HG03103 (cell line): ENCODE measurements at regions not wholly inside any gene's neighbourhood (a gene's known extent, or its start where the extent isn't known, plus 50 kb on each side); places are given as distances from the start of the nearest gene placed in this dataset.

Experiments
- ATAC-seq: cut with Tn5 transposase; IDR thresholded peaks from one replicate; pipeline ENCODE4 v1.9.1; 2021; ENCODE audit warnings: low read depth; ENCODE audit not compliant: unreplicated experiment

DNA sequence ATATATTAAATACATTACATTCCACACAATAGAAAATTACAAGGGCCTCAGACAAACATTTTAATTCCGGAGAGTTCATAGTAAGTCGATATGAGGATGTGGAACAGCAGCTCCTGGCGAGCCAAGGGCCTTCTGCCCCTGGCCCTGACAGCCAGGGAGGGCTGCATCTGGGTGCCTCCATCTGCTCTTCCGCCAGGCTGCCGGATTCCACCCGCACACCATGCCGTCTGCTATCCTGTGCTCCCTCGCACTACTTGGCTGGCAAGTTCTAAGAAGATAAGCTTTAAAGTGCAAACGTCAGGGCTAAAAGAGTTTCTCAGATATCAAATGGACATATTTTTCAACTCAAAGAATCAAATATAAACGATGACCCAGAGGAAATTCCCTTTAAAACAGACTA, 656.3 kb upstream of the NOX3 start:
- ATAC-seq = no peak

GRCh38 chr6:156110249-156110648, 654.6 kb upstream of the NOX3 start:
- no peak for ATAC-seq

DNA sequence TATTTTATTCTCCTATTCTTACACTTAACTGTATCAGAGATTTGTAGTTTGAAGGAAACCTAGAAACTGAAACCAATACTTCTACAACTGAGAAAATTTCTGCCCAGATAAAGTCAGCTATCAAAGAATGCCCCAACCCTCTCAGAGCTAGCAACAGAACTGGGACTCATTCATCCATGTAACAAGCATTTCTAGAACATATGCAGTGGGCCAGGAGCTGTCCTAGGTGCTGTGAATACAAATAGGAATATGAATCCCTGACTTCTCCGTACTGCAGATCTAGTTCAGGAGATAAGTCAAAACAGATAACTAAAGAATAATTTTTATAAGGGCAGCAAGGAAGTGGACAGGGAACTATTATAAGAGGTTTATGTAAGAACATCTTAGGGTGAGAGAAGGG, 654.1 kb upstream of the NOX3 start:
- ATAC-seq = no peak

- no peak for ATAC-seq
Observed at GRCh38 chr6:156107624-156108101, 652.0 kb upstream of the NOX3 start.

- ATAC-seq = no peak
Observed at GRCh38 chr6:156102129-156102528, 646.5 kb upstream of the NOX3 start.

DNA sequence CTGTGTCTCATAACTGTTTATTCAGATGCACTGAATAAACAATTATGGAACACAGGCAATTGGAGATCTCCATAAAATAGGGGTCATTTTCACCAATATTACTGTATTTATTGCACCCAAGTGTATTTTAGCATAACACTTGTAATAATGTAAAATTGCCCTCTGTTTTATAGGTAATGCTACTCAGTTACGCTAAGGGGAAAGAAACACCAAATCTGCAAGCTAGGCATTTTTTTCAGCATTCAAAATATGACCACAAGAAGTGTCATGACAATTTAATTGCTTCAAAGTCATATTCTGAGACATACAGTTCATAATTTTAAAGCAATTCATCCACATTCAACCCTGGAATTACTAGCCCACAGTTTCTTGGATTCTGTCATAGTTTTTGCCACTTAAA, 643.2 kb upstream of the NOX3 start:
- no peak for ATAC-seq

- no peak for ATAC-seq
Observed at GRCh38 chr6:156087487-156087886, 631.8 kb upstream of the NOX3 start.

DNA sequence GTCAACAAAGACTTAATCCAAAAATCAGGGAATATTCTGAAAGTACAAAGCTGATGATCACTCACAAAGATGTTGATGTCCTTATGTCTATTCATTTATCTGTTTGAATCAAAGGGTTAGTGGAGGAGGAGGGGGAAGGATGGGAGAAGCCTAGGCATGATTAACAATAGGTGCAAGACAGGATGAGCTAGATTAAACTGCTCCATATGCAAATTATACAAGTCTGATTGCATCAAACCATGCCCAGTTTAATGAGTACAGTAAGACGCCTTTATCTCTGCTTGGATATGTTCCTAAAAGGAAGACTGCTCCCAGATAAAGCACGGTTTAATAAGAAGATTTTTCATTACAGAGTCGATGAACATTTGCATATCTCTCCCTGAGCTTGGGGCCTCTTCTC, 626.4 kb upstream of the NOX3 start:
- ATAC-seq = no peak

DNA sequence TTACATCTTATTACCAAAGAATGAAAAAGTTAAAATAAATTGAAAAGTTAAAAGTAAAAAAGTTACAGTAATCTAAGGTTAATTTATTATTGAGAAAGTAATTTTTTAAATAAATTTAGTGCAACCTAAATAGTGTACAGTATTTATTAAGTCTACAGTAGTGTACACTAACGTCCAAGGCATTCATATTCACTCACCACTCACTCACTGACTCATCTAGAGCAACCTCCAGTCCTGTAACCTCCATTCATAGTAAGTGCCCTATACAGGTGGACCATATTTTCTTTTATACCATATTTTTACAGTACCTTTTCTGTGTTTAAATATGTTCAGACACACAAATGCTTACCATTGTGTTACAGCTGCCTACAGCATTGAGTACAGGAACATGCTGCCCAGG, 624.7 kb upstream of the NOX3 start:
- no peak for ATAC-seq

GRCh38 chr6:156068881-156069280, 613.2 kb upstream of the NOX3 start:
- ATAC-seq = no peak

DNA sequence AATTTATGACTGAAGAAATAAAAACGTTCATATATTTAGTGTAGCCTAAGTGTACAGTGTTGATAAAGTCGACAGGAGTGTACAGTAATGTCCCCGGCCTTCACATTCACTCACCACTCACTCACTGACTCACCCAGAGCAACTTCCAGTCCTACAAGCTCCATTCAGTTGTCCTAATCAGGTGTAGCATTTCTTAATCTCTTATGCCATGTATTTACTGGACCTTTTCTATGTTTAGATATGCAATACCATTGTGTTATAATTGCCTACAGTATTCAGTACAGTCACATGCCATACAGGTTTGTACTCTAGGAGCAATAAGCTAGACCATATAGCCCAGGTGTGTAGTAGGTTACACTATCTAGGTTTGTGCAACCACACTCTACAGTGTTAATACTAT, 610.2 kb upstream of the NOX3 start:
- ATAC-seq = no peak

DNA sequence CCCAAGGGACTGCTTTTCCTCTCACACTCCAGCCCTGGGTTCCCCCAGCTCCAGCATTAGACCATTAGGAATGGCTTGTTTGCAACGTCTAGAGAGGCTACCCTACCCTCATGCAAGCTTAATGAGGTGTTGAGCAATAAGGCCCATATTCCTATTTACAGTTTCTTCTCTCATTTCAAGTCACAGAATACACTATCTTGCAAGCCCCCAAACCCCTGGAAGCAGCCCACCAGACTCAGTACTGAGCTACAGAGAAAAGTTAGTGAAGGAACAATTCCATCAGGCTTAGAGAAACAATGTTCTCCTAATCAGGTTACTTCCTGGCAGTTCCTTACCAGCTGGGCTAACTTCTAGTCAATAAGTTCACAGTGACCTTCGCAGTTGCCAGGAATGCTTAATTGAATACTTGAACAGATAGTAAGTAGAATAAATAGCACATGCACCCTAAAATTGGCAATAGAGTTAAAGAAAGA, 606.5 kb upstream of the NOX3 start:
- no peak for ATAC-seq

DNA sequence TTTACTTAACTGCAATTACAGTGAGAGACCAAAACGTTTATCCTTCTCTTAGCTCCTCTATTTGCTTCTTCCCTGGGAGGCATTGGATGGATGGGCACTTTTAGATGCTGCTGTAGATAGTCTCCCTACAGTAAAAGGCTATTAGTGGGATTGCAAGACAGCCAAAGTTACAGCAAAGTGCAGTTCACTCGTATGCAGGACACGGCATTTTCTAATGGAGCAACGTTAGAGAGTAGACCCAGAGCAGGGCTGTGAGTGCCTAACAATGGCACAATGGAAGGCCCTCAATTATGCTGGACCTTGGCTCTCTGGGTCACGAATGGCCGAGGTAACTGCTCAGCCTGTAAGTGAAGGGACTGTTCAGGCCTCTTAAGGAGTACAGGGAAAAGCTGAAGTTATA, 605.8 kb upstream of the NOX3 start:
- no peak for ATAC-seq

GRCh38 chr6:156060013-156060412, 604.4 kb upstream of the NOX3 start:
- ATAC-seq = no peak

DNA sequence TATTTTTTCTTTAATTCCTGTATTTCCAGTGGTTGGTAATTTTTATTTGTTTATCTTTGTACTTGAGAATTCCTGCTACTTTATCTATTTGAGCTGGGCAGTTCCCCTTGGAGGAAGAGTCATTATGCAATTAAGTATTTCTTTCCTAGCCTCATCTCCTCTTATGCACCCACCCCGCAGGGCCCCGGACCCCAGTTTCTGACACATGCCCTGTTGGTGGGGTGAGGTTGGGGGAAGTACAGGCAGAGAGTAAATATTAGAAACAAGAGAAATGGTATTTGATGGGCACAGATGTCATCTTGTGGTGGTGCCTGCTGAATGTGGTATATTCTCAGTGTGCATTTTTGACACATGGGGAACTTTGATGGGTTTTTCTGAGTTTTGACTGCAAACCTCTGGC, 602.7 kb upstream of the NOX3 start:
- ATAC-seq = no peak

DNA sequence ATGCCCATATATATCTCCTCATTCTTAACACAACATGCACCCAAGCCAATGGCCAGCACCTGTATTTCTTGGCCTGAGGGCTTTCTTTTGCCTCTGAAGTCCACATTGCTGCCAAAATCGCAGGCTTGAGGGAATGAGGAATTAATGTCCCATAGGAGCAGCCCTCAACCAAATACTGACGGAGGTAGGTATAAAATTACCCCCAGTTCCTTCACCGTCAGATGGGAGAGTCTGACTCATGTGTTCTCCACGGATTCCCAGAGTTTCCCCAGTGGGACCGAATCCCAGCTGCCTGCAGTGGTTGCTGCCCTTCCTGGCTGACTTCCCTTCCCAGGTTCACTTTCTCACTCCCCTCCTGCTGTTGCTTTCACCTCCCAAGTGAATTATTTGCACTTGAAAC, 602.2 kb upstream of the NOX3 start:
- no peak for ATAC-seq

GRCh38 chr6:156056085-156056484, 600.4 kb upstream of the NOX3 start:
- ATAC-seq = no peak

DNA sequence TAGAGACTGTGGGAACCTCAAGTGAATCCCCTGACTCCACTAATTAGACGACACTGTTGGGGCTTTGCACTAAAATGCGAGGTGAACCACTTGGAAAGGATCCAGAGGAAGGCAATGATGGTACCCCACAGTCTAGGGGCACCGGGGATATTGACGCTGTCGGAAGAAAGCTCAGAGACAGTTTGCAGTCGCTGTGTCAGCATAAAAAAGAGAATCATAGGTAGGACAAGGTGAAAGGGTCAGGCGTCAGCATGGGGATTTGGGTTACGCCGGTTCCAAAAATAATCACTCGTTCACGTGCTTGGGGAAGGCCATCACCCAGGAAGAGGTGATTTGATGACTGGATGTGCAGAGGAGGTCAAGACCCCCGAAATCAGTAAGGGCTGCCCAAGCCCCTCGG, 598.0 kb upstream of the NOX3 start:
- ATAC-seq = no peak

DNA sequence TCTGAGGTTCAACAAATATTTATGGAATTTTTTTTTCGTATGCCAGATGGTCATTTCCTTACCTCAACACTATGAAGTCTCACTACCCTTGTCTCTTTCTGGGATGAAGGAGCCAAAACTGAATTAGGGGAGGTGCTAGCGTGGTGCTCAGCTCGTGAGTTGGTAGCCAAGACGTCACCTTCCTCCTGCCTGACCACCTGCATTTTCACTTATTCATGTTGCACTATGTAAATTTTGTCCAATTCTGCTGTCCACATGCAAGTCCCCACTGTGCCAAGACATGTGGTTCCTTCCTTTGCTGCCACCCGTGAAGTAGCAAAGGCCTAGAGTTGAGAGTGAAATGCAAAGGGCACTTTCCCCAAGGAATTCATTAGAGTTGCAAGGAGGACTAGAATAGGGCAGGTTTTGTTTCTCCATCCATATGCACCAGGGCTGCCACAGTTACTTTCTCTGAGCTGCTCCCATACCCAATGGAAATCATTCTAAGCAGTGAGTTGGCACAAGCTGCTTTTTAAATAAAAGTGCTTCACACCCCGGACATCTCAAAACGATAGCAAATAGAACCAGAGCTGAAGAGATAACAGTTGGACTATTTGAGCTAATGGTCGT, 591.3 kb upstream of the NOX3 start:
- ATAC-seq = no peak

- ATAC-seq = no peak
Observed at GRCh38 chr6:156046268-156046665, 590.6 kb upstream of the NOX3 start.

DNA sequence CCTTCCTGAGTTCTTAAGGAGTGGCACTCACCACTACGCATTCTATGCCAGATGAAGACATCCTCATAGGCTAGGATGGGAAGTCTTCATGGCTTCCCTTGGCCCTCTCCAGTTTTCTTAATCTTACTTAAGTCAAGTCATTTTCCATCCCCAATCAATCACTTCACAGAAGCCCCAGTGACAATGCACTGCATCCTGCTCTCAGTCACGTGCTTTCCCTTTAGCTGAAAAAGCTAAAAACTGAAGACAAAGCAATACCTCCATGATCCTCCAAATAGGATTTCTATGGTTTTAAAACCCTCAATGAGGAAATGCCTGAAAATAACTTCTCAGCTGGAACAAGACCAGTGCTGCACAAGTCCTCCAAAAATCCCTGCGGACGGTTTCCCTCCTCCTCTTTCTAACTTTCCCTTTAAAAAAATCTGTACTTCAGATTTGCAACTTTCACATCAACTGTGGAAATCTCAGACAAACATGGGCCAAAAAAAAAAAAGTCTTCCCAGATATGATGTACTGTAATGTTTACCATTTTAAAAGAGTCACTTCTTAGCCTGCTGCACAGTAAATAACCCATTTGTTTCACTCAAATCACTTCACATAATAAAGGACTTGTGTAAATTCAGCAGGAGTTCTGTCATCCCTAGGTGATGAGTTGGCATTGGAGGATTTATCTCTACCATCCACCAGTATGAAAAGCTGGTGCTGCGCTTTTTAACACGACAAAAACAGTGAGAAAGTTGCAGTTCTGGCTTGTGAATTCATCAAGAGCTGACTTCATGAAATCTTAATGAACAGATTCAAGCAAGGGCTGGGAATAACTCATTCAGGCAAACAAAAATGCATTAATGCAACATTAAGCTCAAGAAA, 590.0 kb upstream of the NOX3 start:
- ATAC-seq = no peak

DNA sequence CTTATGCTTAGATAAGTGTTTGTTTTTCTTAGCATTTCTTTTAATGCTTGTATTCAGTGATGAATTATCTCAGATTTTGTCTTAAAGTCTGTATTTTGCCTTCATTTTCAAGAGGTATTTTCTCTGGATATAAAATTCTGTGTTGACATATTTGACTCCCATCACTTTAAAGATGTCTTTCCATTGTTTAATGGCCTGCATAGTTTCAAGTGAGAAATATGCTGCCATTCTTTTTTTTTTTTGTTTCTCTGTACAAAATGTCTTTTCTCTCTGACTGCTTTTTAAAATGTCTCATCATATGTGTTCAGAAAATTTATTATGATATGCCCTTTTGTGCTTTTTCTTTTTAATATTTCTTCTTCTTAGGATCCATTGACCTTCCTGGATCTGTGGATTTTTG, 578.0 kb upstream of the NOX3 start:
- no peak for ATAC-seq
